B cell (primary cell): ENCODE measurements at regions not wholly inside any gene's neighbourhood (a gene's known extent, or its start where the extent isn't known, plus 50 kb on each side); places are given as distances from the start of the nearest gene placed in this dataset.

ENCODE experiments used
- EZH2 ChIP-seq: IDR thresholded peaks from 2 replicates; pipeline ENCODE4 v1.6.1; 2012; ENCODE audit warnings: borderline replicate concordance, low read depth, mild to moderate bottlenecking, moderate library complexity, low read length; ENCODE audit not compliant: insufficient read depth, poor library complexity, severe bottlenecking
- TF ChIP-seq, protein P1 (sequence below): fragments of 200-600 bp; IDR thresholded peaks from one replicate; pipeline ENCODE4 v1.8.0; 2022; ENCODE audit warnings: antibody characterized with exemption, mild to moderate bottlenecking

GRCh38 chr16:72394526-72394925 lies 222.6 kb upstream of the PMFBP1 start:
- TF ChIP-seq, protein P1, sequence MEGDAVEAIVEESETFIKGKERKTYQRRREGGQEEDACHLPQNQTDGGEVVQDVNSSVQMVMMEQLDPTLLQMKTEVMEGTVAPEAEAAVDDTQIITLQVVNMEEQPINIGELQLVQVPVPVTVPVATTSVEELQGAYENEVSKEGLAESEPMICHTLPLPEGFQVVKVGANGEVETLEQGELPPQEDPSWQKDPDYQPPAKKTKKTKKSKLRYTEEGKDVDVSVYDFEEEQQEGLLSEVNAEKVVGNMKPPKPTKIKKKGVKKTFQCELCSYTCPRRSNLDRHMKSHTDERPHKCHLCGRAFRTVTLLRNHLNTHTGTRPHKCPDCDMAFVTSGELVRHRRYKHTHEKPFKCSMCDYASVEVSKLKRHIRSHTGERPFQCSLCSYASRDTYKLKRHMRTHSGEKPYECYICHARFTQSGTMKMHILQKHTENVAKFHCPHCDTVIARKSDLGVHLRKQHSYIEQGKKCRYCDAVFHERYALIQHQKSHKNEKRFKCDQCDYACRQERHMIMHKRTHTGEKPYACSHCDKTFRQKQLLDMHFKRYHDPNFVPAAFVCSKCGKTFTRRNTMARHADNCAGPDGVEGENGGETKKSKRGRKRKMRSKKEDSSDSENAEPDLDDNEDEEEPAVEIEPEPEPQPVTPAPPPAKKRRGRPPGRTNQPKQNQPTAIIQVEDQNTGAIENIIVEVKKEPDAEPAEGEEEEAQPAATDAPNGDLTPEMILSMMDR = no peak
- no peak for TF ChIP-seq EZH2
